ENCODE measurements at regions not wholly inside any gene's neighbourhood (a gene's known extent, or its start where the extent isn't known, plus 50 kb on each side); places are given as distances from the start of the nearest gene placed in this dataset.

DNA sequence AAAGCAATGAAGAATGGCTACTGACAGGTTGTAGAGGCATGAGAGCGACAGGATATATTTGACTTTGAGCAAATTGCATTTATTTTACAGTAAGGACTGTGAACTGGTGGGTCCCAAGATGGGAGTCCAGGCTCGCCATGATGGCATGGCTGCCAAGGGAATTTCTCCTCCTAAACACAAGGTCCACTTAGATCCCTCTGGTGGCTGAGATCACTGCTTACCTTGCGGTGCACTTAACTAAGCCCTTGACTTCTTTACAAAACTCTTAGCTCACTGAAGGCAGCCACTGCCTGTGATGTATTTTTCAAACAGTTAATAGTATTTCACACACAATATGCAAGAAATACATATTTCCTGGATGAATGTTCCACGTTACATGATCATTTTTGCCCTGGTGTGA lies 50.3 kb upstream of the SORBS2 start:
- peaks cover 0 to 12% (median 4%) of the 10 kb centered on the region in 4 donors for H3K9me3 ChIP-seq
- WGBS, 5 donors = 84 to 96% (median 94%) methylated on average over 4 of the region's 4 CpGs
- no peaks in the 10 kb centered on the region for H3K36me3 ChIP-seq
- no peak for DNase-seq
- no peak overlapping the region for H3K4me3 ChIP-seq
- no peak for TF ChIP-seq POLR2AphosphoS5 (IDR thresholded peaks at IDR 0.05)
- TF ChIP-seq, protein P1, sequence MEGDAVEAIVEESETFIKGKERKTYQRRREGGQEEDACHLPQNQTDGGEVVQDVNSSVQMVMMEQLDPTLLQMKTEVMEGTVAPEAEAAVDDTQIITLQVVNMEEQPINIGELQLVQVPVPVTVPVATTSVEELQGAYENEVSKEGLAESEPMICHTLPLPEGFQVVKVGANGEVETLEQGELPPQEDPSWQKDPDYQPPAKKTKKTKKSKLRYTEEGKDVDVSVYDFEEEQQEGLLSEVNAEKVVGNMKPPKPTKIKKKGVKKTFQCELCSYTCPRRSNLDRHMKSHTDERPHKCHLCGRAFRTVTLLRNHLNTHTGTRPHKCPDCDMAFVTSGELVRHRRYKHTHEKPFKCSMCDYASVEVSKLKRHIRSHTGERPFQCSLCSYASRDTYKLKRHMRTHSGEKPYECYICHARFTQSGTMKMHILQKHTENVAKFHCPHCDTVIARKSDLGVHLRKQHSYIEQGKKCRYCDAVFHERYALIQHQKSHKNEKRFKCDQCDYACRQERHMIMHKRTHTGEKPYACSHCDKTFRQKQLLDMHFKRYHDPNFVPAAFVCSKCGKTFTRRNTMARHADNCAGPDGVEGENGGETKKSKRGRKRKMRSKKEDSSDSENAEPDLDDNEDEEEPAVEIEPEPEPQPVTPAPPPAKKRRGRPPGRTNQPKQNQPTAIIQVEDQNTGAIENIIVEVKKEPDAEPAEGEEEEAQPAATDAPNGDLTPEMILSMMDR (IDR thresholded peaks at IDR 0.05) = no peak
- TF ChIP-seq EP300 (IDR thresholded peaks at IDR 0.05) = no peak
- no peak for TF ChIP-seq POLR2A (IDR thresholded peaks at IDR 0.05)
- no peak overlapping the region for H3K27ac ChIP-seq
- H3K27me3 ChIP-seq = no peaks in the 10 kb centered on the region
- intact Hi-C loops (cut with DNase I; ENCODE audit: low total_unique reads) = no loop called here
- H3K4me1 ChIP-seq = peaks cover 4 to 41% (median 18%) of the 10 kb centered on the region in 4 donors

DNA sequence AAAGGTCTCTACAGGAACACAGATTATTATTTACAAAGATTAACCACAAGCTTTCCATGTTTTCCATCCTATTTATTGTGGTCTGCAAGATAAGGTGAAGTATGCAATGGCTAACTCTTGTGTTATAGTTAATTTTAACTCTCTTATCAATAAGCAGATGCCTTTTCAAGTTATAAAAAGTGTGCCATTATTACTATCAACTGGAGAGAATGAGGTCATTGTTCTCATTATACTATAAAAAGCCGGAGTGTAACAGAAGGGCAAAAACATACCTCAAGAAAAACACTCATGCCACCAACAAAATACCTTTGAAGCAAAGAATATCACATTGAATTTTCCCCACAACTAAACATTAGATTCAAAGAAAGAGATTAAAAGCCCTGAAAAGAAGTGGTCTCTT lies 52.0 kb upstream of the SORBS2 start:
- TF ChIP-seq, protein P1 (IDR thresholded peaks at IDR 0.05) = no peak
- TF ChIP-seq EP300 (IDR thresholded peaks at IDR 0.05) = no peak
- TF ChIP-seq POLR2AphosphoS5 (IDR thresholded peaks at IDR 0.05) = no peak
- no peak for TF ChIP-seq POLR2A (IDR thresholded peaks at IDR 0.05)
- no peak for DNase-seq
- Histone ChIP-seq H3K27ac (peak overlapping the region in 1 of 5 donors; percentile 61), H3K27me3 (no peaks in the 10 kb centered on the region), H3K36me3 (no peaks in the 10 kb centered on the region), H3K4me1 (peaks cover 4 to 48% (median 21%) of the 10 kb centered on the region in 4 donors), H3K9me3 (no peaks in the 10 kb centered on the region), H3K4me3 (no peak overlapping the region)
- intact Hi-C loops (cut with DNase I; ENCODE audit: low total_unique reads) = no loop called here
- WGBS, 5 donors = 31 to 45% (median 38%) methylated on average over 1 of the region's 1 CpG

DNA sequence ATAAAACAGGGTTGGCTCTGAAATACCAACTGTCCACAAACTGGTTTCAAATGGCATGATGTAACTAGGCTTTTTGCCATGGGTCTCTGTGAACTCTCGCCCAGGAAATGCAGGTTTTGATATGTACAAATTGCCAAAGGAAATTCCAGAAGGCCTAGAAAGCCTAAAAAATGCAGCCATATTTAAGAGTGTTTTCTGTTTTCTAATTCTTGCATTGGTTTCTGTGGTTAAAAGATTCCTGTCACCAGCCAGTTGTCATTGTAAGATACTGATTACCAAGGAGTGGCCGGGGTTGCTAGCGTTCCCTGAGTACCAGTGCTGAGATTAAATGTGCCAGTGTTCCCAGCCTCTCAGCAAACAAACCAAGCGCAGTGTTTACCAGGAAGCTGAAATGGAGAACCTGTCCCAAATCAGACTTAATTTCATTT lies 53.9 kb upstream of the SORBS2 start:
- Histone ChIP-seq H3K4me3 (no peak overlapping the region), H3K27me3 (no peaks in the 10 kb centered on the region), H3K9me3 (no peaks in the 10 kb centered on the region), H3K4me1 (peaks cover 4 to 52% (median 23%) of the 10 kb centered on the region in 4 donors), H3K27ac (peak overlapping the region; percentile 30 to 68 (median 59)), H3K36me3 (no peaks in the 10 kb centered on the region)
- TF ChIP-seq EP300 (IDR thresholded peaks at IDR 0.05) = no peak
- TF ChIP-seq, protein P1 (IDR thresholded peaks at IDR 0.05) = no peak
- peak in 2 of 3 donors; percentile 3 to 9 for TF ChIP-seq POLR2AphosphoS5 (IDR thresholded peaks at IDR 0.05)
- no peak for TF ChIP-seq POLR2A (IDR thresholded peaks at IDR 0.05)
- 24 to 42% (median 34%) methylated on average over 4 of the region's 4 CpGs for WGBS, 5 donors
- intact Hi-C loops (cut with DNase I; ENCODE audit: low total_unique reads) = no loop called here
- peak; percentile 60 to 70 for DNase-seq

DNA sequence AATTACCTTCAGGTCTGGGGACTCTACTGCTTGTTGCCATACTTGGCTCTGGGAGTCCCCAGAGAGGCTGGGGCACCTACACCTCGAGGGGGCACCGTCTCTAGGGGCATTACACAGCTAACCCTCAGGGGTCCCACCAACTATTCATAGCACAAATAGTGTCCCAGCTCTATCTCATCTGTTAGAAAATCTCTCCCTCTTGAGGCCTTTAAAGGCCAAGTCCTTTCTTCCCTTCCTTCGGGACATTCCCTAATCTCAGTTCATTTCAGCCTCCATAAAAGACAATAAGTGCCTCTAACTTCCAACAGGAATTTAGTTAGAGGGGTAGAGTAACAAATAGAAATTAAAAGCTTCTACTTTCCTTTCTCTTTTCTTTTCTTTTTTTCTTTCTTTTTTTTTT lies 55.8 kb upstream of the SORBS2 start:
- Histone ChIP-seq H3K27me3 (no peaks in the 10 kb centered on the region), H3K4me1 (peaks cover 4 to 52% (median 23%) of the 10 kb centered on the region in 4 donors), H3K9me3 (no peaks in the 10 kb centered on the region), H3K27ac (peak overlapping the region in 2 of 5 donors; percentile 1 to 5), H3K4me3 (no peak overlapping the region), H3K36me3 (no peaks in the 10 kb centered on the region)
- TF ChIP-seq POLR2A (IDR thresholded peaks at IDR 0.05) (no peak), POLR2AphosphoS5 (IDR thresholded peaks at IDR 0.05) (no peak), EP300 (IDR thresholded peaks at IDR 0.05) (no peak)
- TF ChIP-seq, protein P1 (IDR thresholded peaks at IDR 0.05) = no peak
- intact Hi-C loops (cut with DNase I; ENCODE audit: low total_unique reads) = no loop called here
- DNase-seq = no peak
- WGBS, 5 donors = 85 to 94% (median 86%) methylated on average over 3 of the region's 3 CpGs
